Naive B cell (primary cell): ENCODE measurements at regions not wholly inside any gene's neighbourhood (a gene's known extent, or its start where the extent isn't known, plus 50 kb on each side); places are given as distances from the start of the nearest gene placed in this dataset.

Experiments used
- ATAC-seq, 2 donors: fragments of 150-1000 bp; cut with Tn5 transposase; 2 replicates each; pipeline ENCODE4 v1.10.0; 2021; ENCODE audit warnings: low read depth in 2 of 2, mild to moderate bottlenecking in 2 of 2, moderate library complexity in 2 of 2
- DNase-seq: peaks from one replicate; pipeline ENCODE4 v3.0.0; 2022
- H3K27ac Mint-ChIP-seq, 6 donors: one replicate each; pipeline ENCODE4 v1.8.0; 2020 to 2022; ENCODE audit warnings: mild to moderate bottlenecking in 6 of 6, mixed read lengths in 6 of 6, moderate library complexity in 5 of 6, inconsistent platforms in 2 of 6
- H3K27me3 Mint-ChIP-seq, 3 donors: one replicate each; pipeline ENCODE4 v1.8.0; 2021 to 2022; ENCODE audit warnings: mixed read lengths in 3 of 3, mild to moderate bottlenecking in 1 of 3
- H3K36me3 Mint-ChIP-seq, 2 donors: one replicate each; pipeline ENCODE4 v1.8.0; 2020 to 2022; ENCODE audit warnings: mixed read lengths in 2 of 2, inconsistent platforms in 1 of 2, mild to moderate bottlenecking in 1 of 2
- H3K4me1 Mint-ChIP-seq, 3 donors: one replicate each; pipeline ENCODE4 v1.8.0; 2020 to 2022; ENCODE audit warnings: mixed read lengths in 3 of 3, inconsistent platforms in 1 of 3, mild to moderate bottlenecking in 1 of 3, moderate library complexity in 1 of 3
- H3K4me3 Mint-ChIP-seq, 8 donors: one replicate each; pipeline ENCODE4 v1.8.0; 2020 to 2022; ENCODE audit warnings: mild to moderate bottlenecking in 8 of 8, mixed read lengths in 8 of 8, moderate library complexity in 8 of 8, inconsistent platforms in 2 of 8
- H3K9me3 Mint-ChIP-seq, 7 donors: one replicate each; pipeline ENCODE4 v1.8.0; 2020 to 2022; ENCODE audit warnings: mixed read lengths in 7 of 7, mild to moderate bottlenecking in 5 of 7, inconsistent platforms in 2 of 7, moderate library complexity in 1 of 7

DNA sequence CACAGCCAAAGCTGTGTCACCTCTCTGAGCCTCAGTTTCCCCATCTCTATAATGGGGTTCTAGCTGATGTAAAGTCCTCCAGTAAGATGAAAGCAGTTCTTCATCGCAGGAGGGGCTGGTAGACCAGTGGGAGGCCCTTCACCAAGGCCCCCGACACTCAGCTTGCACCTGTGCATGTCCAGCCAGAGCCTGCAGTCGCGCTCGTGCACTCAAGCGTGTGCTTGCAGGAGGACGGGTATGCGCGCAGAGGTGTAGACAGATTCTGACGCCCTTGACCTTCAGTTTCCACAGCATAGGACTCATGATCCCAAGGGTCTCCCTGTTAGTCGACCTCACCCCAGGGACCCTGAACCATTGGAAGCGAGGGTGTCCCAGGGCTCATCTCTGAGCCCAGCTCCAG lies 633.7 kb downstream of the TBC1D22A start:
- Mint-ChIP-seq H3K27me3 (peaks cover 0 to 10% (median 0%) of the 10 kb centered on the region in 3 donors), H3K4me1 (no peaks in the 10 kb centered on the region), H3K36me3 (no peaks in the 10 kb centered on the region), H3K9me3 (no peaks in the 10 kb centered on the region), H3K27ac (peak overlapping the region in 1 of 6 donors; percentile 9), H3K4me3 (no peak overlapping the region)
- ATAC-seq, result no peak
- DNase-seq, result no peak

GRCh38 chr22:47395481-47395880 lies 633.0 kb downstream of the TBC1D22A start:
- ATAC-seq (no peak), DNase-seq (no peak)
- no peaks in the 10 kb centered on the region for H3K9me3 Mint-ChIP-seq
- H3K36me3 Mint-ChIP-seq, result no peaks in the 10 kb centered on the region
- H3K27ac Mint-ChIP-seq, result no peak overlapping the region
- H3K27me3 Mint-ChIP-seq, result peaks cover 0 to 10% (median 0%) of the 10 kb centered on the region in 3 donors
- no peak overlapping the region for H3K4me3 Mint-ChIP-seq
- H3K4me1 Mint-ChIP-seq, result no peaks in the 10 kb centered on the region

DNA sequence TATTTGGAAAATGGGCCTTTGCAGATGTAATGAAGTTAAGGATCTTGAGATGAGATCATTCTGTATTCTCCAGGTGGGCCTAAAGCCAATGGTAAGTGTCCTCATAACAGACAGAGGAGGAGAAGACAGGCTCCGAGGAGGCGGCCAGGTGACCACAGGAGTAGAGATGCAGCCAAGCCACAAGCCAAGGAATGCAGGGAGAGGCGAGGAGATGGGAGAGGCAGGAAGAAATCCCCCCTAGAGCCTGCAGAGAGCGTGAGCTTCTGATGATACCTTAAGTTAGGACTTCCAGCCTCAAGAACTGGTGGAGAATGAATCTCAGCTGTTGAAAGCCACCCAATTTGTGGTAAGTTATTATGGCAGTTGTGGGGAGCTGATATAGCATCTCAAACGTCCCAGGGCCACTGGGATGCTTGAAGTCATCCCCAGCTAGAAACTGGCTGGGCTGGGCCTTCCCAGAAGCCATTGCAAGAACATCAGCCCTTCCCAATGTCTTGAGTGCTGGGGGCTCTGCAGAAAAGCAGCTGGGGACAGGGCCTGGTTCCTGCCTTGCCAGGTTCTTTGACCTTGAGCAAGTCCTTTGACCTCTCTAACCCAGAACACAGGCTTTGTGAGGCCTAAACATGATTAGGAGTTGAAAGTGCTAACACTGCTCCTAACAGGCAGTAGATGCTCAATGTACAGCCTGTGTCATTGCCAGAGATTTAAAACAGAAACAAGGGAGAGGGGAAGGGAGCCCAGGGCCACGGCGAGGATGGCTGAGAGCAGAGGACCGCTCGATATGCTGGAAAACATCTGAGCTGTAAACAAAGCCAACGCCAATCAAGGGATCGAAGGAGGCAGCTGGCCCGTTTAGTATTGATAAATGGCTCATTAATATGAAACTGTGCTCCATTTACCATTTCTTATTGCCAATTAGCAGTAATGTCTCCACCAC lies 632.3 kb downstream of the TBC1D22A start:
- Mint-ChIP-seq H3K4me1 (no peaks in the 10 kb centered on the region), H3K27ac (no peak overlapping the region), H3K4me3 (no peak overlapping the region)

GRCh38 chr22:47393191-47393590 lies 630.7 kb downstream of the TBC1D22A start:
- H3K4me3 Mint-ChIP-seq, result no peak overlapping the region
- H3K9me3 Mint-ChIP-seq, result no peaks in the 10 kb centered on the region
- DNase-seq, result no peak
- H3K27ac Mint-ChIP-seq, result no peak overlapping the region
- peaks cover 0 to 10% (median 0%) of the 10 kb centered on the region in 3 donors for H3K27me3 Mint-ChIP-seq
- no peak for ATAC-seq
- H3K4me1 Mint-ChIP-seq, result no peaks in the 10 kb centered on the region
- no peaks in the 10 kb centered on the region for H3K36me3 Mint-ChIP-seq

More for the DNA sequence above, 632.3 kb downstream of the TBC1D22A start:
- Mint-ChIP-seq H3K27me3 (peaks cover 0 to 10% (median 0%) of the 10 kb centered on the region in 3 donors), H3K36me3 (no peaks in the 10 kb centered on the region), H3K9me3 (no peaks in the 10 kb centered on the region)
- DNase-seq (no peak), ATAC-seq (no peak)

- no peak for ATAC-seq
- Mint-ChIP-seq H3K4me1 (no peaks in the 10 kb centered on the region), H3K4me3 (no peak overlapping the region), H3K9me3 (no peaks in the 10 kb centered on the region), H3K27me3 (peaks cover 0 to 10% (median 0%) of the 10 kb centered on the region in 3 donors), H3K36me3 (no peaks in the 10 kb centered on the region), H3K27ac (no peak overlapping the region)
- no peak for DNase-seq
Measured at GRCh38 chr22:47392729-47393128, 630.3 kb downstream of the TBC1D22A start.

DNA sequence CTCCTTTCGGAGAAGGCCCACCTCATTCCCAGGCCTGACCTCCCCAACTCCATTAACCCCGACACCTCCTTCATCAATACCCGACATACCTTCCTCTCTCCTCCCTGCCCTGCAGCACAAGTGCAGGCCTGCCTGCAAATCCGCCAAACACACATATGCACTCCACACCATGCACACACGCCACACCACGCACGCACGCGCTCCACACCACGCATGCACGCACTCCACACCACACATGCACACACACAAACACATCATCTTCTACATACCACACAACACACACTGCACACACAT lies 629.6 kb downstream of the TBC1D22A start:
- peaks cover 0 to 4% (median 0%) of the 10 kb centered on the region in 3 donors for H3K27me3 Mint-ChIP-seq
- DNase-seq (no peak), ATAC-seq (no peak)
- H3K4me1 Mint-ChIP-seq, result no peaks in the 10 kb centered on the region
- no peaks in the 10 kb centered on the region for H3K9me3 Mint-ChIP-seq
- no peak overlapping the region for H3K27ac Mint-ChIP-seq
- H3K36me3 Mint-ChIP-seq, result no peaks in the 10 kb centered on the region
- H3K4me3 Mint-ChIP-seq, result no peak overlapping the region

DNA sequence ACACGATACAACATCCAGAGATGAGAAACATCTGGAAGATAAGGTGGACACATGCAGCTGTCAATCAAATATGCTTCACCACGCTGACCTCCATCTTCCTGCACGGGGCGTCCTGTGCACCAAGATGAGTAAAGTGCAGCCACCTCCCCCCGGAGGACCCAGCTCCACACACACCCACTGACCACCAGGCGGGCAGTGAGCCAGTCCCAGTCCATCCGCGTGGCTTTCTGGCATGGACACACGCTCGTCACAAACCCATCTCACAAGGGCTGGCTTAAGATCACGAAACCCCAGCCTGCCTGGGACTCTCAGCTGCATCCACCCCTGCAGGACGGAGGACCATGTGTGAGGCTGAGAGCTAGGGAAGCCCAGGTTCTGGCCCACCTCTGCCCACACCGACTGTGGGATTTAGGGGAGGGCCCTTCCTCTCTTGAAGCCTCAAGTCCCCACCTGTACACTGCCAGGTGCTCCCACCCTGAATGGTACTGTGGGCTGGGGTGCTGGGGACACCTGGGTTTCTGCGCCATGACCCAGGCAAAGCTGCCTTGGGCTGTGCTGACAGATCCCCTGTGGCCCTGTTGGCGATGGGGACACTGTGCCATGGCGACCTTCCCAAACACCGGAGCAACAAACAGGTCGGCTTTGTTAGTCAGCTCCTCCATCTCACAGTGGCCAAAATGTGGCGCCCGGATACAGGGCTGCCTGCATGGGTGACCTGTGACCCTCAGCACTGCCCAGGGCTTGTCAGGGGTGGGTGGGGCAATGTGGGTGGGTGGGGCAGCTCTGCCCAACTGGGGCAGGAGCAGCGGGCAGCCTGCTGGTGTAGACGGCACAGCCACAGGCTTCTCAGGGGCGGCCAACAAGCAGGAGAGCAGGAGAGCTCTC lies 629.0 kb downstream of the TBC1D22A start:
- no peak for DNase-seq
- Mint-ChIP-seq H3K36me3 (no peaks in the 10 kb centered on the region), H3K4me1 (no peaks in the 10 kb centered on the region), H3K9me3 (no peaks in the 10 kb centered on the region), H3K27me3 (no peaks in the 10 kb centered on the region), H3K27ac (no peak overlapping the region), H3K4me3 (no peak overlapping the region)
- ATAC-seq, result no peak

GRCh38 chr22:47390026-47390970 lies 627.8 kb downstream of the TBC1D22A start:
- Mint-ChIP-seq H3K4me3 (no peak overlapping the region), H3K27ac (no peak overlapping the region), H3K27me3 (peaks cover 0 to 5% (median 0%) of the 10 kb centered on the region in 3 donors), H3K9me3 (no peaks in the 10 kb centered on the region), H3K4me1 (no peaks in the 10 kb centered on the region), H3K36me3 (no peaks in the 10 kb centered on the region)
- no peak for DNase-seq
- no peak for ATAC-seq

DNA sequence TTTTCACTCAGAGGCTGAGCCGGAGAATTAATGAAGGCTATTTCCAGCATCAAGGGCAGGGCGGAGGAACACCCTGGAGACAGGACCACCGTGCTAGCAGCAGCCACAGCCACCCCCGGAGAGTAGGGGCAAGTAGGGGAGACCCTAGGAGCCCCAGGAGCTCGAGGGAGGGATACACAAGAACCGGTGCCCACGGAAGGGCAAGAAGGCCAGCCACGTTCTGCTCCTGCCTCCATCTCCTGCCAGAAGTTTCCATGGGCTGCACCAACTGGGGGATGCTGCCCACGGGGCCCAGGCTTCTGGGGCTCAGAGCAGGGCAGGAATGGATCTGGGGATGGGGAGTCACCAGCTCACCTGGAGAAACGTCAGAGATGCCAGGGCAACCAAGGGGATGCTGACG lies 626.8 kb downstream of the TBC1D22A start:
- Mint-ChIP-seq H3K4me1 (no peaks in the 10 kb centered on the region), H3K27ac (no peak overlapping the region), H3K4me3 (no peak overlapping the region), H3K36me3 (no peaks in the 10 kb centered on the region), H3K27me3 (peaks cover 0 to 5% (median 0%) of the 10 kb centered on the region in 3 donors), H3K9me3 (no peaks in the 10 kb centered on the region)
- DNase-seq, result no peak
- ATAC-seq, result no peak

GRCh38 chr22:47388778-47389177 lies 626.3 kb downstream of the TBC1D22A start:
- no peak overlapping the region for H3K27ac Mint-ChIP-seq
- H3K4me3 Mint-ChIP-seq, result no peak overlapping the region
- no peaks in the 10 kb centered on the region for H3K36me3 Mint-ChIP-seq
- ATAC-seq (no peak), DNase-seq (no peak)
- no peaks in the 10 kb centered on the region for H3K9me3 Mint-ChIP-seq
- no peaks in the 10 kb centered on the region for H3K4me1 Mint-ChIP-seq
- H3K27me3 Mint-ChIP-seq, result peaks cover 0 to 5% (median 0%) of the 10 kb centered on the region in 3 donors

GRCh38 chr22:47388331-47388730 lies 625.9 kb downstream of the TBC1D22A start:
- H3K4me3 Mint-ChIP-seq, result no peak overlapping the region
- no peak for ATAC-seq
- no peaks in the 10 kb centered on the region for H3K4me1 Mint-ChIP-seq

DNA sequence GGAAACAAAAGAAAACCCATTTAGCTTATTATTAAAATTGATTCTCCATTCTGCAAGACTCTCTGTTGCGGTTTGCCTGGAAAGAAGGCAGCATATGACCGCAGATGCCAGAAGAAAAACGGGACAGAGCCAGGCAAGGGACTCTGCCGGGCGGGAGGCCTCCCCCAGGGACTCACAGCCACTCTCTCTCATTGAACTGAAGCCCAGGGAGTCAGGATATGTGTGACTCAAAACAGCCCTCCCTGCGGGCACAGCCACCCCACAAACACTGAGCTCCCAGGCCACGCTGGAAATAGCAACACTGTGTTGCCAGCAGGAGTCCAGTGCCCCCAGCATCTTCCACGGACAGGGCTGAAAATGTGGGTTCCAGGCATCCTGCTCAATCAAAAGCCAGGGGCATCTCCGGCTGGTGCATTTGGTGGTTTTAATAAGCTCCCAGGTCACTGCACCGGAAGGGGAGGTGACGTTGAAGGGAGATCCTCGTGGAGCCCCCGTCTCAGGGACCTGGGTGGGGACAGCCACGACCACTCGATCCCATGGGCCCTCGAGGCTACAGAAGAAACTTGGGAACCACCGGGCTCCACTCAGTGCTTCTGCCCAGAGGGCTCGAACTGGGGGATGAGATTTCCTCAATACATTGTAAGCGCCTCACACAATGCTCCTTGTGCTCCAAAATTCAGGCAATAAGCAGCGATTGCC lies 624.5 kb downstream of the TBC1D22A start:
- no peak for ATAC-seq
- H3K27me3 Mint-ChIP-seq, result peaks cover 0 to 5% (median 0%) of the 10 kb centered on the region in 3 donors
- no peak overlapping the region for H3K4me3 Mint-ChIP-seq
- no peaks in the 10 kb centered on the region for H3K4me1 Mint-ChIP-seq
- no peaks in the 10 kb centered on the region for H3K9me3 Mint-ChIP-seq
- no peaks in the 10 kb centered on the region for H3K36me3 Mint-ChIP-seq
- DNase-seq, result no peak
- no peak overlapping the region for H3K27ac Mint-ChIP-seq

More at GRCh38 chr22:47388331-47388730, 625.9 kb downstream of the TBC1D22A start:
- no peak for DNase-seq
- H3K36me3 Mint-ChIP-seq, result no peaks in the 10 kb centered on the region
- no peak overlapping the region for H3K27ac Mint-ChIP-seq
- peaks cover 0 to 5% (median 0%) of the 10 kb centered on the region in 3 donors for H3K27me3 Mint-ChIP-seq
- no peaks in the 10 kb centered on the region for H3K9me3 Mint-ChIP-seq
